ENCODE measurements at regions not wholly inside any gene's neighbourhood (a gene's known extent, or its start where the extent isn't known, plus 50 kb on each side); places are given as distances from the start of the nearest gene placed in this dataset.
"Not testable (repeated sequence)": the region's sequence is repeated elsewhere in the genome, so short reads cannot be mapped to it uniquely, and the experiment has no call there.

- TF ChIP-seq CTCF (IDR thresholded peaks at IDR 0.05; ENCODE audit: extremely low read depth in 1 of 2, insufficient read depth in 1 of 2, low read depth in 1 of 2, low read length in 2 of 2); POLR2AphosphoS5 (IDR thresholded peaks at IDR 0.05; ENCODE audit: insufficient read depth, low read depth, low read length): not testable (repeated sequence)
Measured at GRCh38 chr20:28591680-28592079, 2665.8 kb upstream of the DEFB115 start.
